HCT116 (cell line): ENCODE measurements at regions not wholly inside any gene's neighbourhood (a gene's known extent, or its start where the extent isn't known, plus 50 kb on each side); places are given as distances from the start of the nearest gene placed in this dataset.

Experiments used
- ATAC-seq: fragments of 200-7000 bp; cut with Tn5 transposase; 2 replicates; pipeline ENCODE4 v1.9.1; 2020; ENCODE audit warnings: mild to moderate bottlenecking, moderate library complexity
- BruUV-seq: library from RNA; stranded (reverse); fragments of 400-500 nt; replicated peaks from 2 replicates; lab custom pipeline; 2021; lab: Mats Ljungman, UMichigan
- CTCF ChIA-PET: fragments of 300-600 bp; sonication (Branson Sonifier 250); formaldehyde crosslinking; loops from one replicate; lab custom pipeline; 2021; ENCODE audit warnings: antibody characterized with exemption; lab: Charles Lee
- POLR2A ChIA-PET: fragments of 300-600, 350-600 bp; sonication (Branson Sonifier 250); formaldehyde crosslinking; loops from one replicate; lab custom pipeline; 2021; ENCODE audit warnings: antibody characterized with exemption; lab: Charles Lee
- RAD21 ChIA-PET, 2 experiments: fragments of 300-600 bp; sonication (Branson Sonifier 250); formaldehyde crosslinking; loops; one replicate each; lab custom pipeline; 2023; ENCODE audit warnings: low total read pairs in 2 of 2; ENCODE audit not compliant: uncharacterized antibody in 2 of 2, unreplicated experiment in 2 of 2, low non-redundant PET in 1 of 2; lab: Charles Lee
- DNase-seq: peaks from one replicate; pipeline ENCODE4 v3.0.0-alpha.2; 2010; ENCODE audit warnings: low read depth, low spot score
- H2AFZ ChIP-seq: fragments of 200-600 bp; shearing (Covaris generic), sonication (generic); 2 replicates; pipeline ENCODE4 v1.6.1; 2017; ENCODE audit warnings: low read depth, mixed run types, mixed read lengths, antibody characterized with exemption, low read length; ENCODE audit not compliant: poor library complexity, severe bottlenecking
- H3K27ac ChIP-seq: 2 replicates; pipeline ENCODE4 v1.5.1; 2012; ENCODE audit warnings: low read depth, low read length
- H3K27me3 ChIP-seq: fragments of 200-600 bp; sonication (generic); 2 replicates; pipeline ENCODE4 v1.6.1; 2016; ENCODE audit warnings: mixed run types, low read length, mixed read lengths; ENCODE audit not compliant: insufficient read depth
- H3K36me3 ChIP-seq, 2 experiments: fragments of 200-500 bp in 1 of 2; fragments of 200-600 bp in 1 of 2; sonication (Bioruptor generic) in 1 of 2; sonication (generic) in 1 of 2; 2 replicates each; pipeline versions ENCODE4 v1.5.1 to v1.6.1; 2014 to 2016; ENCODE audit warnings: low read length in 2 of 2, inconsistent platforms in 1 of 2, mixed read lengths in 1 of 2, mixed run types in 1 of 2; ENCODE audit not compliant: insufficient read depth in 2 of 2, control insufficient read depth in 1 of 2
- H3K4me1 ChIP-seq, 2 experiments: fragments of 200-600 bp in 1 of 2; sonication (generic) in 1 of 2; 2 replicates each; pipeline versions ENCODE4 v1.5.1 to v1.6.1; 2012 to 2017; ENCODE audit warnings: low read length in 2 of 2, inconsistent platforms in 1 of 2, mild to moderate bottlenecking in 1 of 2, mixed read lengths in 1 of 2, mixed run types in 1 of 2, moderate library complexity in 1 of 2; ENCODE audit not compliant: insufficient read depth in 2 of 2, control insufficient read depth in 1 of 2
- H3K4me2 ChIP-seq: fragments of 200-600 bp; sonication (generic); 2 replicates; pipeline ENCODE4 v1.6.1; 2017; ENCODE audit warnings: mixed run types, low read length, mixed read lengths
- H3K4me3 ChIP-seq, 2 experiments: fragments of 200-600 bp in 1 of 2; sonication (generic) in 1 of 2; replicated peaks in 1 of 2; 2 replicates each; pipeline ENCODE4 v1.5.1; 2011 to 2016; ENCODE audit warnings: low read length in 2 of 2, control low read depth in 1 of 2, low read depth in 1 of 2, mild to moderate bottlenecking in 1 of 2, mixed read lengths in 1 of 2, mixed run types in 1 of 2
- H3K79me2 ChIP-seq: fragments of 200-600 bp; sonication (generic); 2 replicates; pipeline ENCODE4 v1.6.1; 2017; ENCODE audit warnings: mild to moderate bottlenecking, mixed run types, low read length, moderate library complexity, mixed read lengths; ENCODE audit not compliant: insufficient read depth
- H3K9ac ChIP-seq: fragments of 200-600 bp; sonication (generic); 2 replicates; pipeline ENCODE4 v1.6.1; 2016; ENCODE audit warnings: low read length, mixed read lengths
- H3K9me2 ChIP-seq: fragments of 200-600 bp; sonication (generic), shearing (Covaris generic); 2 replicates; pipeline ENCODE4 v1.6.1; 2017; ENCODE audit warnings: mixed run types, mild to moderate bottlenecking, moderate library complexity; ENCODE audit not compliant: insufficient read depth
- H3K9me3 ChIP-seq, 2 experiments: fragments of 200-500 bp in 1 of 2; fragments of 200-600 bp in 1 of 2; sonication (Bioruptor generic) in 1 of 2; sonication (generic) in 1 of 2; 2 replicates each; pipeline ENCODE4 v1.6.1; 2014 to 2017; ENCODE audit warnings: low read length in 2 of 2, mixed read lengths in 2 of 2, inconsistent platforms in 1 of 2, low read depth in 1 of 2, mild to moderate bottlenecking in 1 of 2, mixed run types in 1 of 2, moderate library complexity in 1 of 2; ENCODE audit not compliant: control insufficient read depth in 1 of 2, insufficient read depth in 1 of 2
- H4K20me1 ChIP-seq: fragments of 200-600 bp; sonication (generic), shearing (Covaris generic); 2 replicates; pipeline ENCODE4 v1.6.1; 2017; ENCODE audit warnings: mixed run types, mild to moderate bottlenecking, moderate library complexity; ENCODE audit not compliant: insufficient read depth
- CEBPB ChIP-seq: IDR thresholded peaks from 2 replicates; pipeline ENCODE4 v1.6.1; 2012; ENCODE audit warnings: low read depth
- ELF1 ChIP-seq: IDR thresholded peaks from 2 replicates; pipeline ENCODE4 v1.6.1; 2012; ENCODE audit warnings: low read depth, borderline replicate concordance
- EZH2phosphoT487 ChIP-seq: fragments of 200-600 bp; IDR thresholded peaks from 2 replicates; pipeline ENCODE4 v1.6.1; 2018; ENCODE audit warnings: antibody characterized with exemption, borderline replicate concordance
- JUND ChIP-seq: IDR thresholded peaks from 2 replicates; pipeline ENCODE4 v1.6.1; 2012
- SRF ChIP-seq: IDR thresholded peaks from 2 replicates; pipeline ENCODE4 v1.6.1; 2012; ENCODE audit warnings: low read depth
- TCF7L2 ChIP-seq: IDR thresholded peaks from 2 replicates; pipeline ENCODE4 v1.7.0; 2011; ENCODE audit warnings: borderline replicate concordance, inconsistent platforms; ENCODE audit not compliant: insufficient read depth, insufficient read length; ENCODE audit errors: extremely low read depth
- intact Hi-C: fragments of 100-400 bp; cut with micrococcal nuclease; formaldehyde crosslinking; loops from 2 replicates; pipeline ENCODE4 v1.10.0; 2022
- TF ChIP-seq, protein P1 (sequence below): IDR thresholded peaks from 2 replicates; pipeline ENCODE4 v1.6.1; 2011; ENCODE audit warnings: mild to moderate bottlenecking, low read length, moderate library complexity; ENCODE audit not compliant: insufficient replicate concordance; ENCODE audit errors: extremely low read depth
- TF ChIP-seq, protein P2 (sequence below): IDR thresholded peaks from 2 replicates; pipeline ENCODE4 v1.6.1; 2012

DNA sequence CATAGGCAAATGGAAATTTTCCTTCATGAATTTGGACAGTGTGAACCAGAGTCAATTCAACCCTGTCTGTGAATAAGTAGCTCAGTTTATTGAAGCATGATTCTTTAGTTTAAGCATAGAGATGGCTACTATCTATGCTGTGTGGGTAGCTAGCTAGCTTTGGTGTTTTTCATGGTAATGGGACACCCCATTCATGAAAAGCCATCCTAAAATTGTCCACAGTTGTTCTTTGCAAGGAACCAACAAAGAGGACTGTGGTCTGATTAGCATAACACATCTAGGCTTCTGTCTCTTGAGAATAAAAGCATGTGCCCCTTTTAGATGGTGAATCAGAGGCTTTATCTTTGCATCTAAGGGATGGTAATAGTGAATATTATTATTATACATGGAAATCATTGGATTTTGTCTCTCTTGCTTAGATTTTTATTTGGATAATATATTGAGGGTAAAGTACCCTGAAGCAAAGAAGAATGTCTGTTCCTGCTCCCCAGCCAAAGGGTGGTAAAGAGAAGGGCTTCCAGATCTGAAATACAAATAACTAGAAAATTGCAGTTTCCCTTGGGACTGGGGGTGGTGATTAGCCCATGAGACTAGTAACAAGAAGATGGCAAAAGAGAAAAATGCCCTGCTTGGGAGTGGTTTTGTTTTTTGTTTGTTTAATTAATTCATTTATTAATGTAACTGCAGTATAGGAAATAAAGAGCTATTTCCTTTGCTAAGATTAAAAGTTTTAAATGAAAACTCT lies 624.2 kb upstream of the ZNF608 start:
- H3K27ac ChIP-seq = no peak overlapping the region
- POLR2A ChIA-PET = no interaction called here

More for the DNA sequence above, 624.2 kb upstream of the ZNF608 start:
- no peaks in the 10 kb centered on the region for H3K27me3 ChIP-seq
- H3K36me3 ChIP-seq = no peaks in the 10 kb centered on the region
- H3K4me3 ChIP-seq = no peak overlapping the region
- no peak overlapping the region for H3K9ac ChIP-seq
- BruUV-seq = no TSS peak
- TF ChIP-seq EZH2phosphoT487 = no peak
- no peak for TF ChIP-seq ELF1
- TF ChIP-seq, protein P1, sequence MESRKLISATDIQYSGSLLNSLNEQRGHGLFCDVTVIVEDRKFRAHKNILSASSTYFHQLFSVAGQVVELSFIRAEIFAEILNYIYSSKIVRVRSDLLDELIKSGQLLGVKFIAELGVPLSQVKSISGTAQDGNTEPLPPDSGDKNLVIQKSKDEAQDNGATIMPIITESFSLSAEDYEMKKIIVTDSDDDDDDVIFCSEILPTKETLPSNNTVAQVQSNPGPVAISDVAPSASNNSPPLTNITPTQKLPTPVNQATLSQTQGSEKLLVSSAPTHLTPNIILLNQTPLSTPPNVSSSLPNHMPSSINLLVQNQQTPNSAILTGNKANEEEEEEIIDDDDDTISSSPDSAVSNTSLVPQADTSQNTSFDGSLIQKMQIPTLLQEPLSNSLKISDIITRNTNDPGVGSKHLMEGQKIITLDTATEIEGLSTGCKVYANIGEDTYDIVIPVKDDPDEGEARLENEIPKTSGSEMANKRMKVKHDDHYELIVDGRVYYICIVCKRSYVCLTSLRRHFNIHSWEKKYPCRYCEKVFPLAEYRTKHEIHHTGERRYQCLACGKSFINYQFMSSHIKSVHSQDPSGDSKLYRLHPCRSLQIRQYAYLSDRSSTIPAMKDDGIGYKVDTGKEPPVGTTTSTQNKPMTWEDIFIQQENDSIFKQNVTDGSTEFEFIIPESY = no peak
- no peak for TF ChIP-seq CEBPB
- no peak for TF ChIP-seq JUND
- no peak for TF ChIP-seq SRF
- TF ChIP-seq TCF7L2 = no peak
- TF ChIP-seq, protein P2, sequence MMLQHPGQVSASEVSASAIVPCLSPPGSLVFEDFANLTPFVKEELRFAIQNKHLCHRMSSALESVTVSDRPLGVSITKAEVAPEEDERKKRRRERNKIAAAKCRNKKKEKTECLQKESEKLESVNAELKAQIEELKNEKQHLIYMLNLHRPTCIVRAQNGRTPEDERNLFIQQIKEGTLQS = no peak
- H3K79me2 ChIP-seq = no peaks in the 10 kb centered on the region
- intact Hi-C loops = no loop called here
- DNase-seq (no peak), ATAC-seq (no peak)
- H2AFZ ChIP-seq = no peak overlapping the region
- no peaks in the 10 kb centered on the region for H3K4me1 ChIP-seq
- RAD21 ChIA-PET = no interaction called here
- H4K20me1 ChIP-seq = no peaks in the 10 kb centered on the region
- H3K4me2 ChIP-seq = no peak overlapping the region
- CTCF ChIA-PET = no interaction called here
- H3K9me3 ChIP-seq = no peaks in the 10 kb centered on the region
- no peaks in the 10 kb centered on the region for H3K9me2 ChIP-seq
